Esophagus squamous epithelium (tissue), 5 donors: ENCODE measurements at regions not wholly inside any gene's neighbourhood (a gene's known extent, or its start where the extent isn't known, plus 50 kb on each side); places are given as distances from the start of the nearest gene placed in this dataset.
"Not testable (repeated sequence)": the region's sequence is repeated elsewhere in the genome, so short reads cannot be mapped to it uniquely, and the experiment has no call there.

Experiments
- DNase-seq: peaks from one replicate; lab custom pipeline; 2025; lab: John Stamatoyannopoulos, UW
- H3K27ac ChIP-seq, 4 donors: fragments of 200-600 bp; sonication (generic); one replicate each; pipeline ENCODE4 v1.5.1; 2016 to 2019; ENCODE audit warnings: mild to moderate bottlenecking in 1 of 4
- H3K27me3 ChIP-seq, 4 donors: fragments of 200-600 bp; sonication (generic); 1 replicate in 3 of 4; 2 replicates in 1 of 4; pipeline versions ENCODE4 v1.5.1 to v1.6.0; 2017 to 2021; ENCODE audit warnings: antibody characterized with exemption in 1 of 4
- H3K36me3 ChIP-seq, 3 donors: fragments of 200-600 bp; sonication (generic); one replicate each; pipeline ENCODE4 v1.5.1; 2016 to 2019
- H3K4me1 ChIP-seq, 3 donors: fragments of 200-600 bp; sonication (generic); one replicate each; pipeline ENCODE4 v1.5.1; 2017 to 2019
- H3K4me3 ChIP-seq, 4 donors: fragments of 200-600 bp; sonication (generic); 1 replicate in 3 of 4; 2 replicates in 1 of 4; pipeline ENCODE4 v1.5.1; 2016 to 2019; ENCODE audit warnings: mild to moderate bottlenecking in 2 of 4, moderate library complexity in 1 of 4
- H3K9me3 ChIP-seq, 3 donors: fragments of 200-600 bp; sonication (generic); one replicate each; pipeline ENCODE4 v1.5.1; 2016 to 2019
- CTCF ChIP-seq, 6 experiments: fragments of 450-650 bp in 4 of 6; fragments of 200-600 bp in 2 of 6; sonication (generic) in 2 of 6; IDR thresholded peaks; one replicate each; pipeline ENCODE4 v1.5.1; 2016 to 2019; ENCODE audit warnings: antibody characterized with exemption in 6 of 6, mild to moderate bottlenecking in 4 of 6, moderate library complexity in 4 of 6
- POLR2A ChIP-seq, 4 donors: fragments of 450-650 bp; IDR thresholded peaks; one replicate each; pipeline ENCODE4 v1.6.1; 2017; ENCODE audit warnings: antibody characterized with exemption in 4 of 4, mild to moderate bottlenecking in 4 of 4, moderate library complexity in 3 of 4
- WGBS, 2 donors: methylation state at CpG; one replicate each; pipeline ENCODE4 v1.1.5; 2018; 5-methylcytosine and 5-hydroxymethylcytosine counted together
- intact Hi-C: fragments of 100-400 bp; cut with DNase I; formaldehyde crosslinking; loops from one replicate; pipeline ENCODE4 v1.15.0; 2022
- donor health status: DM: yes; HTN: yes; CAD: no.

GRCh38 chr5:101271416-101271815, 368.3 kb upstream of the ST8SIA4 start:
- no peak for DNase-seq
- H3K36me3 ChIP-seq, result no peaks in the 10 kb centered on the region
- WGBS, 2 donors, result 69 to 82% methylated on average over 2 of the region's 2 CpGs
- H3K4me1 ChIP-seq, result no peaks in the 10 kb centered on the region
- no peak for TF ChIP-seq POLR2A (IDR thresholded peaks at IDR 0.05)
- no peaks in the 10 kb centered on the region for H3K27me3 ChIP-seq
- H3K9me3 ChIP-seq, result no peaks in the 10 kb centered on the region
- no peak overlapping the region for H3K27ac ChIP-seq
- H3K4me3 ChIP-seq, result no peak overlapping the region
- intact Hi-C loops, result no loop called here

- DNase-seq, result no peak
- Histone ChIP-seq H3K4me3 (no peak overlapping the region), H3K9me3 (no peaks in the 10 kb centered on the region), H3K36me3 (no peaks in the 10 kb centered on the region), H3K27me3 (no peaks in the 10 kb centered on the region), H3K4me1 (no peaks in the 10 kb centered on the region), H3K27ac (no peak overlapping the region)
- 49 to 63% methylated on average over 9 of the region's 9 CpGs for WGBS, 2 donors
- intact Hi-C loops, result no loop called here
- TF ChIP-seq POLR2A (IDR thresholded peaks at IDR 0.05), result no peak
- no peak for TF ChIP-seq CTCF (IDR thresholded peaks at IDR 0.05)
Measured at GRCh38 chr5:101260857-101261256, 357.8 kb upstream of the ST8SIA4 start.

GRCh38 chr5:101253096-101253495, 350.0 kb upstream of the ST8SIA4 start:
- intact Hi-C loops, result no loop called here
- DNase-seq, result no peak
- H3K9me3 ChIP-seq, result no peaks in the 10 kb centered on the region
- no peaks in the 10 kb centered on the region for H3K4me1 ChIP-seq
- no peak overlapping the region for H3K27ac ChIP-seq
- H3K36me3 ChIP-seq, result no peaks in the 10 kb centered on the region
- TF ChIP-seq CTCF (IDR thresholded peaks at IDR 0.05) (no peak), POLR2A (IDR thresholded peaks at IDR 0.05) (no peak)
- no peaks in the 10 kb centered on the region for H3K27me3 ChIP-seq
- H3K4me3 ChIP-seq, result no peak overlapping the region
- WGBS, 2 donors, result 66 to 87% methylated on average over 4 of the region's 4 CpGs

GRCh38 chr5:101244621-101245020, 341.5 kb upstream of the ST8SIA4 start:
- Histone ChIP-seq H3K27me3 (no peaks in the 10 kb centered on the region), H3K4me3 (no peak overlapping the region), H3K4me1 (no peaks in the 10 kb centered on the region), H3K9me3 (no peaks in the 10 kb centered on the region), H3K27ac (no peak overlapping the region), H3K36me3 (no peaks in the 10 kb centered on the region)
- WGBS, 2 donors, result 63 to 80% methylated on average over 1 of the region's 1 CpG
- no peak for DNase-seq
- intact Hi-C loops, result no loop called here
- TF ChIP-seq POLR2A (IDR thresholded peaks at IDR 0.05), result no peak

- Histone ChIP-seq H3K27me3 (no peaks in the 10 kb centered on the region), H3K27ac (no peak overlapping the region), H3K36me3 (no peaks in the 10 kb centered on the region), H3K4me1 (no peaks in the 10 kb centered on the region), H3K4me3 (no peak overlapping the region), H3K9me3 (no peaks in the 10 kb centered on the region)
- no peak for DNase-seq
- 71 to 88% methylated on average over 5 to 10 of the region's 10 CpGs for WGBS, 2 donors
- TF ChIP-seq CTCF (IDR thresholded peaks at IDR 0.05) (no peak), POLR2A (IDR thresholded peaks at IDR 0.05) (no peak)
- intact Hi-C loops, result no loop called here
Measured at GRCh38 chr5:101212942-101213514, 309.9 kb upstream of the ST8SIA4 start.

- Histone ChIP-seq H3K9me3 (no peaks in the 10 kb centered on the region), H3K27me3 (no peaks in the 10 kb centered on the region), H3K4me1 (no peaks in the 10 kb centered on the region), H3K27ac (no peak overlapping the region), H3K36me3 (no peaks in the 10 kb centered on the region), H3K4me3 (no peak overlapping the region)
- intact Hi-C loops, result no loop called here
- no peak for DNase-seq
- TF ChIP-seq POLR2A (IDR thresholded peaks at IDR 0.05), result no peak
- no peak for TF ChIP-seq CTCF (IDR thresholded peaks at IDR 0.05)
Measured at GRCh38 chr5:101206534-101206933, 303.5 kb upstream of the ST8SIA4 start.

GRCh38 chr5:101205065-101205464, 302.0 kb upstream of the ST8SIA4 start:
- H3K27me3 ChIP-seq, intact Hi-C loops, H3K36me3 ChIP-seq, DNase-seq, H3K27ac ChIP-seq, H3K4me3 ChIP-seq, H3K9me3 ChIP-seq, H3K4me1 ChIP-seq: not testable (repeated sequence)
- 82% methylated on average over 3 of the region's 3 CpGs; no CpG with 5 or more reads in 1 of the 2 donors for WGBS, 2 donors

GRCh38 chr5:101180365-101180764, 277.3 kb upstream of the ST8SIA4 start:
- 72 to 83% methylated on average over 6 to 8 of the region's 10 CpGs for WGBS, 2 donors
- H3K9me3 ChIP-seq, intact Hi-C loops, H3K36me3 ChIP-seq, H3K4me3 ChIP-seq, H3K27ac ChIP-seq, H3K27me3 ChIP-seq, DNase-seq, H3K4me1 ChIP-seq: not testable (repeated sequence)
